Neural crest cell (in vitro differentiated cells): ENCODE measurements at regions not wholly inside any gene's neighbourhood (a gene's known extent, or its start where the extent isn't known, plus 50 kb on each side); places are given as distances from the start of the nearest gene placed in this dataset.

Experiments
- DNase-seq: peaks from one replicate; pipeline ENCODE4 v3.0.0; 2021; ENCODE audit warnings: low read depth, mixed read lengths, low spot score
- H3K27ac Mint-ChIP-seq: one replicate; pipeline ENCODE4 v1.8.0; 2021; ENCODE audit warnings: mild to moderate bottlenecking, mixed read lengths; ENCODE audit not compliant: unreplicated experiment
- H3K27me3 Mint-ChIP-seq: 2 replicates; pipeline ENCODE4 v1.8.0; 2021; ENCODE audit warnings: low read depth, mild to moderate bottlenecking, mixed read lengths
- H3K36me3 Mint-ChIP-seq: 2 replicates; pipeline ENCODE4 v1.8.0; 2021; ENCODE audit warnings: low read depth, mild to moderate bottlenecking, mixed read lengths
- H3K4me1 Mint-ChIP-seq: 2 replicates; pipeline ENCODE4 v1.8.0; 2021; ENCODE audit warnings: mixed read lengths
- H3K4me3 Mint-ChIP-seq: one replicate; pipeline ENCODE4 v1.8.0; 2021; ENCODE audit warnings: mild to moderate bottlenecking, mixed read lengths
- H3K9me3 Mint-ChIP-seq: 2 replicates; pipeline ENCODE4 v1.8.0; 2021; ENCODE audit warnings: mixed read lengths
- CTCF ChIP-seq: fragments of 200-600 bp; sonication (generic); conservative IDR thresholded peaks from 2 replicates; pipeline ENCODE4 v1.5.0; 2021; ENCODE audit warnings: antibody characterized with exemption, mild to moderate bottlenecking

GRCh38 chr2:194618432-194618831, 1038.6 kb upstream of the SLC39A10 start:
- H3K4me3 Mint-ChIP-seq, result no peak overlapping the region
- no peaks in the 10 kb centered on the region for H3K4me1 Mint-ChIP-seq
- no peak for DNase-seq
- H3K27me3 Mint-ChIP-seq, result no peaks in the 10 kb centered on the region
- H3K36me3 Mint-ChIP-seq, result peaks cover under 1% of the 10 kb centered on the region
- H3K9me3 Mint-ChIP-seq, result peaks cover under 1% of the 10 kb centered on the region
- no peak for TF ChIP-seq CTCF
- H3K27ac Mint-ChIP-seq, result no peak overlapping the region

- no peaks in the 10 kb centered on the region for H3K27me3 Mint-ChIP-seq
- no peak for TF ChIP-seq CTCF
- DNase-seq, result no peak
- no peak overlapping the region for H3K4me3 Mint-ChIP-seq
- H3K36me3 Mint-ChIP-seq, result peaks cover 2% of the 10 kb centered on the region
- H3K4me1 Mint-ChIP-seq, result no peaks in the 10 kb centered on the region
- no peak overlapping the region for H3K27ac Mint-ChIP-seq
- H3K9me3 Mint-ChIP-seq, result peaks cover 8% of the 10 kb centered on the region
Measured at GRCh38 chr2:194616334-194616733, 1040.7 kb upstream of the SLC39A10 start.

- Mint-ChIP-seq H3K9me3 (peaks cover 18% of the 10 kb centered on the region), H3K4me1 (no peaks in the 10 kb centered on the region), H3K36me3 (peaks cover 2% of the 10 kb centered on the region), H3K27ac (no peak overlapping the region), H3K27me3 (no peaks in the 10 kb centered on the region), H3K4me3 (no peak overlapping the region)
- DNase-seq, result no peak
- TF ChIP-seq CTCF, result no peak
Measured at GRCh38 chr2:194610297-194610696, 1046.7 kb upstream of the SLC39A10 start.

- no peak overlapping the region for H3K4me3 Mint-ChIP-seq
- DNase-seq, result no peak
- H3K36me3 Mint-ChIP-seq, result no peaks in the 10 kb centered on the region
- H3K27ac Mint-ChIP-seq, result no peak overlapping the region
- no peaks in the 10 kb centered on the region for H3K27me3 Mint-ChIP-seq
- H3K9me3 Mint-ChIP-seq, result peaks cover 14% of the 10 kb centered on the region
- no peaks in the 10 kb centered on the region for H3K4me1 Mint-ChIP-seq
- no peak for TF ChIP-seq CTCF
Measured at GRCh38 chr2:194603429-194603828, 1053.6 kb upstream of the SLC39A10 start.

GRCh38 chr2:194602750-194603149, 1054.3 kb upstream of the SLC39A10 start:
- no peak for TF ChIP-seq CTCF
- H3K4me3 Mint-ChIP-seq, result no peak overlapping the region
- H3K36me3 Mint-ChIP-seq, result no peaks in the 10 kb centered on the region
- no peak overlapping the region for H3K27ac Mint-ChIP-seq
- H3K27me3 Mint-ChIP-seq, result no peaks in the 10 kb centered on the region
- H3K4me1 Mint-ChIP-seq, result no peaks in the 10 kb centered on the region
- no peak for DNase-seq
- H3K9me3 Mint-ChIP-seq, result peaks cover 13% of the 10 kb centered on the region

- H3K9me3 Mint-ChIP-seq, result peaks cover 3% of the 10 kb centered on the region
- no peaks in the 10 kb centered on the region for H3K36me3 Mint-ChIP-seq
- H3K27me3 Mint-ChIP-seq, result no peaks in the 10 kb centered on the region
Measured at GRCh38 chr2:194591192-194591591, 1065.8 kb upstream of the SLC39A10 start.

More at GRCh38 chr2:194591192-194591591, 1065.8 kb upstream of the SLC39A10 start:
- no peaks in the 10 kb centered on the region for H3K4me1 Mint-ChIP-seq
- no peak overlapping the region for H3K27ac Mint-ChIP-seq
- TF ChIP-seq CTCF, result no peak
- no peak for DNase-seq
- H3K4me3 Mint-ChIP-seq, result no peak overlapping the region
